ENCODE measurements at regions not wholly inside any gene's neighbourhood (a gene's known extent, or its start where the extent isn't known, plus 50 kb on each side); places are given as distances from the start of the nearest gene placed in this dataset.

DNA sequence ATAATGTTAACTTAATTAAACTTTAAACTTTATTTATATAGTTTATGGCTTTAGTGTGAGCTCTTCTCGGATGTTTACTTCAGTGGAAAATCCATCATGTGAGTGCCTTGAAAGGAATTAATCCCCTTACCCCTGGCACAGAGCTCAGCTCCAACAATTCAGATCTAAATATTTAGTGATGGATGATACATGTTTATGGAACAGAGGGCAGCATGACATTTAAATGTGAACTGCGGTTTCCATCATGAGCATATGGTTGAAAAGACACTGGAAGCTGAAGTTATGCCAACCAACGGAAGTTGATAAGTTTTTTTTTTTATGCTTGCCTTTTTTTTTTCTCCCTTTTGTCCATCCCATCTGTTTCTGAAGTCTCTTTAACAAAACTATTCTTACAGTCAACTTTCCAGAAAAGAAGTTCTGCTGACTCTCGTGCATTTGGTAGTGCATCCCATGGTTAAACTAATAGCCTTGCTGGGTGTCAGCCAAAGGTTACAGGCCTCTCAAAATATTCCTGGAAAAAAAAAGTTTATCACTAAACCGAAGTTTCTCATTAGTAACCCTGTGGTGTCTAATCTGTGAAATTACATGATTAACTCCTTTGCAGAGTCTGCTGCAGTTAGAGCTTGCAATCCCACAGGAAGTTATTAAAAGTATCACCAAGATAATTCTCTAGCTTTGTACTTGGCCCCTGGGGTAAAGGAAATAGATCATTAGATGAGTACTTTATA, 243.9 kb upstream of the TCF21 start:
- no peak for TF ChIP-seq CTCF (IDR thresholded peaks at IDR 0.05)

- no peak for TF ChIP-seq CTCF (IDR thresholded peaks at IDR 0.05)
Measured at GRCh38 chr6:133645966-133646740, 242.8 kb upstream of the TCF21 start.

GRCh38 chr6:133648581-133648980, 240.3 kb upstream of the TCF21 start:
- no peak for TF ChIP-seq CTCF (IDR thresholded peaks at IDR 0.05)

- no peak for TF ChIP-seq CTCF (IDR thresholded peaks at IDR 0.05)
Measured at GRCh38 chr6:133671376-133671775, 217.5 kb upstream of the TCF21 start.

DNA sequence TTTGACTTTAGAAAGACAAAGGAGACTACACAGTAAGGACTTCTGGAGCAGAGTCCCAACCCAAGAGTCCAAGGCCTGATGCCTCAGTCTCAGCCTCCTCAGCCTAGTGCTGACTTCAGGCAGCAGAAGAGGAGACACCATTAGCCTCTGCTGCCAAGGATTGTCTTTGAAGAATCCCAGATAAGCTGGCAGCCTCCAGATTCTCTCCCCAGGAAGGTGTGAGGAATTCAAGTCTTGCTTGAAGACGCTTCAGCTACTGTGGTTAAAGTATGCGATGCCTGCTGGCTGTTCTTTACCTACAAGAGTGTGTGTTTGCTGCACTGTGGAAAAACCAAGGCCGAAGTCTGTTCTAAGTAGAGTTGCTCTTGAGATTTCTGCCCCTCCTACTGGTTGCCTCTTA, 215.9 kb upstream of the TCF21 start:
- no peak for TF ChIP-seq CTCF (IDR thresholded peaks at IDR 0.05)

GRCh38 chr6:133674661-133675060, 214.3 kb upstream of the TCF21 start:
- TF ChIP-seq CTCF (IDR thresholded peaks at IDR 0.05) = no peak

- TF ChIP-seq CTCF (IDR thresholded peaks at IDR 0.05) = no peak
Measured at GRCh38 chr6:133680994-133681393, 207.9 kb upstream of the TCF21 start.
